Right lobe of liver (tissue), 4 donors: ENCODE measurements at regions not wholly inside any gene's neighbourhood (a gene's known extent, or its start where the extent isn't known, plus 50 kb on each side); places are given as distances from the start of the nearest gene placed in this dataset.

Source experiments
- CTCF ChIP-seq, 4 donors: fragments of 200-600 bp in 3 of 4; fragments of 450-650 bp in 1 of 4; IDR thresholded peaks; one replicate each; pipeline versions ENCODE4 v1.5.1 to v1.8.0; 2016 to 2022; ENCODE audit warnings: antibody characterized with exemption in 4 of 4, mild to moderate bottlenecking in 2 of 4
- POLR2A ChIP-seq: fragments of 450-650 bp; IDR thresholded peaks from one replicate; pipeline ENCODE4 v1.6.1; 2017; ENCODE audit warnings: antibody characterized with exemption, mild to moderate bottlenecking
- donor health status: DM: no; HTN: no; CAD: no.
- donor health status: DM: no; HTN: no; CAD: no.
- donor health status: DM: no; HTN: yes; CAD: no.

GRCh38 chr18:23373570-23373969 is 79.5 kb upstream of the RIOK3 start:
- TF ChIP-seq CTCF (IDR thresholded peaks at IDR 0.05) (no peak), POLR2A (no peak)
